B cell (primary cell): ENCODE measurements at regions not wholly inside any gene's neighbourhood (a gene's known extent, or its start where the extent isn't known, plus 50 kb on each side); places are given as distances from the start of the nearest gene placed in this dataset.

Experiments
- ATAC-seq: fragments of 200-7000 bp; cut with Tn5 transposase; one replicate; pipeline ENCODE4 v1.10.0; 2021; ENCODE audit warnings: low read depth, mild to moderate bottlenecking, moderate number of reproducible peaks, moderate library complexity
- CTCF ChIA-PET: fragments of 350-600 bp; sonication (Branson Sonifier 250); formaldehyde crosslinking; loops from one replicate; lab custom pipeline; 2021; ENCODE audit warnings: antibody characterized with exemption, inconsistent platforms; lab: Charles Lee
- POLR2A ChIA-PET: fragments of 350-600 bp; sonication (Branson Sonifier 250); formaldehyde crosslinking; loops from one replicate; lab custom pipeline; 2021; ENCODE audit warnings: antibody characterized with exemption; lab: Charles Lee
- DNase-seq: peaks from one replicate; pipeline ENCODE4 v3.0.0; 2013
- H2AFZ ChIP-seq: 2 replicates; pipeline ENCODE4 v1.6.1; 2012; ENCODE audit warnings: mild to moderate bottlenecking, low read depth, low read length; ENCODE audit not compliant: insufficient read depth, poor library complexity, severe bottlenecking
- H3K27ac ChIP-seq, 2 donors: 1 replicate in 1 of 2; 2 replicates in 1 of 2; pipeline ENCODE4 v1.5.1; 2012 to 2013; ENCODE audit warnings: low read length in 2 of 2, mild to moderate bottlenecking in 2 of 2, moderate library complexity in 1 of 2
- H3K27me3 ChIP-seq, 4 experiments: fragments of 200-600 bp in 1 of 4; sonication (generic) in 1 of 4; replicated peaks in 1 of 4; 1 replicate in 2 of 4; 2 replicates in 2 of 4; pipeline versions ENCODE4 v1.6.1 to v1.7.0; 2013 to 2016; ENCODE audit warnings: low read length in 3 of 4, mild to moderate bottlenecking in 2 of 4, mixed read lengths in 1 of 4, moderate library complexity in 1 of 4; ENCODE audit not compliant: insufficient read depth in 4 of 4, control insufficient read depth in 3 of 4; ENCODE audit errors: control extremely low read depth in 1 of 4
- H3K36me3 ChIP-seq, 2 experiments: replicated peaks in 1 of 2; 1 replicate in 1 of 2; 2 replicates in 1 of 2; pipeline versions ENCODE4 v1.6.1 to v1.7.1; 2013; ENCODE audit warnings: low read length in 1 of 2; ENCODE audit not compliant: insufficient read depth in 2 of 2, control insufficient read depth in 1 of 2; ENCODE audit errors: control extremely low read depth in 1 of 2, extremely low read depth in 1 of 2
- H3K4me1 ChIP-seq, 2 donors: fragments of 200-600 bp in 1 of 2; sonication (generic) in 1 of 2; 1 replicate in 1 of 2; 2 replicates in 1 of 2; pipeline versions ENCODE4 v1.5.1 to v1.6.1; 2013 to 2017; ENCODE audit warnings: low read length in 2 of 2; ENCODE audit not compliant: control insufficient read depth in 2 of 2, insufficient read depth in 2 of 2
- H3K4me2 ChIP-seq: replicated peaks from 2 replicates; pipeline ENCODE3; 2012; ENCODE audit warnings: mild to moderate bottlenecking, low read depth, low read length; ENCODE audit not compliant: poor library complexity, severe bottlenecking
- H3K4me3 ChIP-seq, 5 experiments: fragments of 200-600 bp in 1 of 5; sonication (generic) in 1 of 5; 1 replicate in 3 of 5; 2 replicates in 2 of 5; pipeline versions ENCODE4 v1.5.1 to v1.7.0; 2011 to 2016; ENCODE audit warnings: low read length in 4 of 5, mild to moderate bottlenecking in 4 of 5, low read depth in 2 of 5, control low read depth in 1 of 5, moderate library complexity in 1 of 5; ENCODE audit not compliant: insufficient read depth in 1 of 5; ENCODE audit errors: control extremely low read depth in 1 of 5, extremely low read depth in 1 of 5
- H3K79me2 ChIP-seq: fragments of 200-600 bp; sonication (generic); one replicate; pipeline ENCODE4 v1.6.0; 2016; ENCODE audit warnings: low read length; ENCODE audit not compliant: control insufficient read depth, insufficient read depth
- H3K9ac ChIP-seq: fragments of 200-600 bp; sonication (generic); 2 replicates; pipeline ENCODE4 v1.6.1; 2017; ENCODE audit warnings: mild to moderate bottlenecking, low read length, moderate library complexity
- H3K9me3 ChIP-seq, 3 donors: one replicate each; pipeline versions ENCODE4 v1.6.1 to v1.7.1; 2013; ENCODE audit warnings: low read length in 2 of 3; ENCODE audit not compliant: control insufficient read depth in 2 of 3, insufficient read depth in 1 of 3; ENCODE audit errors: control extremely low read depth in 1 of 3
- H4K20me1 ChIP-seq: 2 replicates; pipeline ENCODE4 v1.6.0; 2012; ENCODE audit warnings: mild to moderate bottlenecking, low read length; ENCODE audit not compliant: insufficient read depth, control insufficient read depth, poor library complexity, severe bottlenecking
- H3K27ac Mint-ChIP-seq: one replicate; pipeline ENCODE4 v1.8.0; 2021; ENCODE audit warnings: mixed read lengths
- H3K27me3 Mint-ChIP-seq: one replicate; pipeline ENCODE4 v1.8.0; 2021; ENCODE audit warnings: mixed read lengths
- H3K4me1 Mint-ChIP-seq: one replicate; pipeline ENCODE4 v1.8.0; 2021; ENCODE audit warnings: mixed read lengths
- H3K4me3 Mint-ChIP-seq: one replicate; pipeline ENCODE4 v1.8.0; 2021; ENCODE audit warnings: mixed read lengths
- H3K9me3 Mint-ChIP-seq: one replicate; pipeline ENCODE4 v1.8.0; 2022; ENCODE audit warnings: mixed read lengths; ENCODE audit not compliant: insufficient read depth
- EZH2 ChIP-seq: IDR thresholded peaks from 2 replicates; pipeline ENCODE4 v1.6.1; 2012; ENCODE audit warnings: borderline replicate concordance, low read depth, mild to moderate bottlenecking, moderate library complexity, low read length; ENCODE audit not compliant: insufficient read depth, poor library complexity, severe bottlenecking
- WGBS: methylation state at CpG from one replicate; pipeline ENCODE4 v1.1.5; 2013; ENCODE audit warnings: missing lambda C conversion rate; ENCODE audit not compliant: insufficient coverage; 5-methylcytosine and 5-hydroxymethylcytosine counted together
- intact Hi-C: fragments of 100-400 bp; cut with micrococcal nuclease; formaldehyde crosslinking; loops from one replicate; pipeline ENCODE4 v1.10.0; 2022
- TF ChIP-seq, protein P1 (sequence below): fragments of 200-600 bp; IDR thresholded peaks from one replicate; pipeline ENCODE4 v1.8.0; 2022; ENCODE audit warnings: antibody characterized with exemption, mild to moderate bottlenecking

DNA sequence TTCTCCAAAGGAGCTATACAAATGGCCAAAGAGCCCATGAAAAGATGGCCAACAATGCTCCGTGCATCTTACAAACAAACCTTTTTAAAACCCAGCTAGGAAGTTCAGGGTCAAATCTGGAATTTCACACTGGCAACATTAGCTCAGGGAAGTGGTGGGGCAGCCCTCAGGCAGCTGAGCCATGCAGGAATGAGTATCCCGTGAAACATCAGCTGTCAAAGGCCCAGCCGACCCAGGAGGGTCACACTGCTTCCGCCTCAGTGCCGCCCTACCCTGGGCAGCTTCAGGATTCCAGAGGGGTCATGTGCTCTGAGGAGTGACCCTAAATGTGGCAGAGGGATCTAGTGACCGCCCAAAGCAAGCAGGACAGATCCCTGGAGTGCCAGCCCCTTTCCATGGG is 73.4 kb downstream of the LINC01488 start:
- peaks cover 5% of the 10 kb centered on the region for H3K9me3 Mint-ChIP-seq
- ChIA-PET POLR2A (no interaction called here), CTCF (interaction anchor here (0.5 kb wide), 1 partner anchor 115 kb away, joined by 3 read pairs; no protein-coding TSS in a partner anchor)
- H3K27ac Mint-ChIP-seq = no peak overlapping the region
- Histone ChIP-seq H3K9ac (no peak overlapping the region), H3K9me3 (peaks cover 0 to 14% (median 6%) of the 10 kb centered on the region in 3 donors), H2AFZ (no peak overlapping the region), H3K4me3 (no peak overlapping the region), H3K27me3 (no peaks in the 10 kb centered on the region), H3K27ac (no peak overlapping the region), H4K20me1 (no peaks in the 10 kb centered on the region), H3K36me3 (no peaks in the 10 kb centered on the region), H3K79me2 (no peaks in the 10 kb centered on the region), H3K4me2 (no peak overlapping the region), H3K4me1 (no peaks in the 10 kb centered on the region)
- DNase-seq (no peak), ATAC-seq (no peak)
- H3K4me1 Mint-ChIP-seq = no peaks in the 10 kb centered on the region
- TF ChIP-seq, protein P1, sequence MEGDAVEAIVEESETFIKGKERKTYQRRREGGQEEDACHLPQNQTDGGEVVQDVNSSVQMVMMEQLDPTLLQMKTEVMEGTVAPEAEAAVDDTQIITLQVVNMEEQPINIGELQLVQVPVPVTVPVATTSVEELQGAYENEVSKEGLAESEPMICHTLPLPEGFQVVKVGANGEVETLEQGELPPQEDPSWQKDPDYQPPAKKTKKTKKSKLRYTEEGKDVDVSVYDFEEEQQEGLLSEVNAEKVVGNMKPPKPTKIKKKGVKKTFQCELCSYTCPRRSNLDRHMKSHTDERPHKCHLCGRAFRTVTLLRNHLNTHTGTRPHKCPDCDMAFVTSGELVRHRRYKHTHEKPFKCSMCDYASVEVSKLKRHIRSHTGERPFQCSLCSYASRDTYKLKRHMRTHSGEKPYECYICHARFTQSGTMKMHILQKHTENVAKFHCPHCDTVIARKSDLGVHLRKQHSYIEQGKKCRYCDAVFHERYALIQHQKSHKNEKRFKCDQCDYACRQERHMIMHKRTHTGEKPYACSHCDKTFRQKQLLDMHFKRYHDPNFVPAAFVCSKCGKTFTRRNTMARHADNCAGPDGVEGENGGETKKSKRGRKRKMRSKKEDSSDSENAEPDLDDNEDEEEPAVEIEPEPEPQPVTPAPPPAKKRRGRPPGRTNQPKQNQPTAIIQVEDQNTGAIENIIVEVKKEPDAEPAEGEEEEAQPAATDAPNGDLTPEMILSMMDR = no peak
- TF ChIP-seq EZH2 = no peak
- H3K27me3 Mint-ChIP-seq = no peaks in the 10 kb centered on the region
- intact Hi-C loops = no loop called here
- no peak overlapping the region for H3K4me3 Mint-ChIP-seq
- WGBS = 94% methylated on average over 5 of the region's 6 CpGs

DNA sequence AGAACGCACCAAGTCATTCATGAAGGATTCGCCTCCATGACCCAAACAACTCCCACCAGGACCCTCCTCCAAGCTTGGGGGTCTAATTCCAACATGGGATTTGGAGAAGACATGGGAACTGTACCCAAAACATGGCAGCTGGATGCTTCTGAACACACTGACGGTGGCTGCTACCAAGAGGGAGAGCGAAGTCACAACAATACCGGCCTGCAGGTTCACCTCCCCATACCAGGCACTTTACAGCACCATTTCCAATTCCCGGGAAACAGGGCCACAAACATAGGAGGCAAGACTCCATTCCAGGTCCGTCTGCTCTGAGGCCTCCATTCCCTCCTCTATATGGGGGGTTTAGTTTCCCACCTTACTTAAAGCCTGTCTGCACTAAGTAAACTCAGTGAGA is 75.8 kb downstream of the LINC01488 start:
- no peak overlapping the region for H3K4me3 ChIP-seq
- H2AFZ ChIP-seq = no peak overlapping the region
- no peak overlapping the region for H3K4me3 Mint-ChIP-seq
- intact Hi-C loops = no loop called here
- no peak overlapping the region for H3K9ac ChIP-seq
- CTCF ChIA-PET = no interaction called here
- H3K4me1 Mint-ChIP-seq = no peaks in the 10 kb centered on the region
- H3K27me3 Mint-ChIP-seq = no peaks in the 10 kb centered on the region
- TF ChIP-seq EZH2 = no peak
- TF ChIP-seq, protein P1 = no peak
- no peaks in the 10 kb centered on the region for H3K9me3 Mint-ChIP-seq
- no peaks in the 10 kb centered on the region for H4K20me1 ChIP-seq
- POLR2A ChIA-PET = no interaction called here
- H3K79me2 ChIP-seq = no peaks in the 10 kb centered on the region
- WGBS = 100% methylated on average over 1 of the region's 7 CpGs
- peaks cover 0 to 2% (median 0%) of the 10 kb centered on the region in 3 donors for H3K9me3 ChIP-seq
- ATAC-seq (no peak), DNase-seq (no peak)
- no peaks in the 10 kb centered on the region for H3K4me1 ChIP-seq
- H3K4me2 ChIP-seq = no peak overlapping the region
- no peak overlapping the region for H3K27ac Mint-ChIP-seq
- H3K36me3 ChIP-seq = no peaks in the 10 kb centered on the region
- no peaks in the 10 kb centered on the region for H3K27me3 ChIP-seq
- H3K27ac ChIP-seq = no peak overlapping the region
